ENCODE measurements at regions not wholly inside any gene's neighbourhood (a gene's known extent, or its start where the extent isn't known, plus 50 kb on each side); places are given as distances from the start of the nearest gene placed in this dataset.

DNA sequence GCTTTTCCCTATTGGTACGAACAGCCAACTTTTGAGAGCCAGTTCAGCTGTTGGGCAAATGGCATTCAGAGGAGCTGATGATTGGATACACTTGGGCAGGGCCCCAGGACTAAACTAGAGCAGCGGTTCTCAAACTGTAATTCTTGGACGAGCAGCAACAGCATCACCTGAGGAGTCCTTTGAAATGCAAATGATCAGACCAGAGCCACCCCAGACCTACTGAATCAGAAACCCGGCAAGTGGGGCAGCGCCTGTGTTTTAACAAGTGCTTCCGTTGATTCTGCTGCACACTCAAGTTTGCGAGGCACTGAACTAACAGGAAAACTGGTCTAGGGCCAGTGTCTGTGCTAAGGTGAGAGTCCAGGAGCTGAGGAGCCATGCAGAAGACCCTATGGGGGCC is 239.7 kb downstream of the UACA start:
- TF ChIP-seq ZNF274 (IDR thresholded peaks at IDR 0.05; ENCODE audit: insufficient read depth, insufficient read length), result no peak
- no peak for TF ChIP-seq SIN3A (IDR thresholded peaks at IDR 0.05; ENCODE audit: low read depth, low read length)
- TF ChIP-seq TCF12 (IDR thresholded peaks at IDR 0.05; ENCODE audit: low read depth, low read length), result no peak
- TF ChIP-seq EP300 (IDR thresholded peaks at IDR 0.05; ENCODE audit: borderline replicate concordance in 1 of 2, control insufficient read depth in 1 of 2, low read depth in 2 of 2, low read length in 2 of 2), result no peak
- TF ChIP-seq POLR2AphosphoS2 (IDR thresholded peaks at IDR 0.05; ENCODE audit: low read depth, low read length), result no peak
- no peak for TF ChIP-seq SUPT20H (IDR thresholded peaks at IDR 0.05; ENCODE audit: borderline replicate concordance, control insufficient read depth, low read depth, low read length)
- no peak for TF ChIP-seq PAX5 (IDR thresholded peaks at IDR 0.05; ENCODE audit: borderline replicate concordance, low read depth, low read length)
